ENCODE measurements at regions not wholly inside any gene's neighbourhood (a gene's known extent, or its start where the extent isn't known, plus 50 kb on each side); places are given as distances from the start of the nearest gene placed in this dataset.

DNA sequence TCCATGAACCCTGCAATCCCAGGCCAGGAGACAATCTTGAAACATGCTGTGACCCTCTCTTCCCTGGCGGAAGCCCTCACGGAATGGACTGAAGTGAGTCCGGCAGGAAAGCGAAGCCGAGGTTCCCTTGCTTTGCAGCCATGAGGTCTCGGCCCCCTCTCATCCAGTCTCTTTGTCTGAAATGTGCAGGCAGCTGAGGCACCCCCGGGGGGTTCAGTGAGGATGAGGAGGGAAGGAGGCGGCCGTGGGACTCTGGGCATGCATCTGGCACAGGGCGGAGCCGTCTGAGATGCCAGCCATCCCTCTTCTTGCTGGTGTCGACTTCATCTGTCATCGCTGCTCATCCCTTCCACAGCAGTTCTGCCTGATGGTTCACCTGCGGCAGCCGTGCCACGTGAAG is 1485.7 kb downstream of the BRD1 start:
- H3K4me3 ChIP-seq (ENCODE audit: low read depth, low read length), result no peak overlapping the region
- TF ChIP-seq, protein P1, sequence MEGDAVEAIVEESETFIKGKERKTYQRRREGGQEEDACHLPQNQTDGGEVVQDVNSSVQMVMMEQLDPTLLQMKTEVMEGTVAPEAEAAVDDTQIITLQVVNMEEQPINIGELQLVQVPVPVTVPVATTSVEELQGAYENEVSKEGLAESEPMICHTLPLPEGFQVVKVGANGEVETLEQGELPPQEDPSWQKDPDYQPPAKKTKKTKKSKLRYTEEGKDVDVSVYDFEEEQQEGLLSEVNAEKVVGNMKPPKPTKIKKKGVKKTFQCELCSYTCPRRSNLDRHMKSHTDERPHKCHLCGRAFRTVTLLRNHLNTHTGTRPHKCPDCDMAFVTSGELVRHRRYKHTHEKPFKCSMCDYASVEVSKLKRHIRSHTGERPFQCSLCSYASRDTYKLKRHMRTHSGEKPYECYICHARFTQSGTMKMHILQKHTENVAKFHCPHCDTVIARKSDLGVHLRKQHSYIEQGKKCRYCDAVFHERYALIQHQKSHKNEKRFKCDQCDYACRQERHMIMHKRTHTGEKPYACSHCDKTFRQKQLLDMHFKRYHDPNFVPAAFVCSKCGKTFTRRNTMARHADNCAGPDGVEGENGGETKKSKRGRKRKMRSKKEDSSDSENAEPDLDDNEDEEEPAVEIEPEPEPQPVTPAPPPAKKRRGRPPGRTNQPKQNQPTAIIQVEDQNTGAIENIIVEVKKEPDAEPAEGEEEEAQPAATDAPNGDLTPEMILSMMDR (conservative IDR thresholded peaks at IDR 0.05; ENCODE audit: low read depth, low read length), result no peak
- no peak for DNase-seq (ENCODE audit: low read depth)

DNA sequence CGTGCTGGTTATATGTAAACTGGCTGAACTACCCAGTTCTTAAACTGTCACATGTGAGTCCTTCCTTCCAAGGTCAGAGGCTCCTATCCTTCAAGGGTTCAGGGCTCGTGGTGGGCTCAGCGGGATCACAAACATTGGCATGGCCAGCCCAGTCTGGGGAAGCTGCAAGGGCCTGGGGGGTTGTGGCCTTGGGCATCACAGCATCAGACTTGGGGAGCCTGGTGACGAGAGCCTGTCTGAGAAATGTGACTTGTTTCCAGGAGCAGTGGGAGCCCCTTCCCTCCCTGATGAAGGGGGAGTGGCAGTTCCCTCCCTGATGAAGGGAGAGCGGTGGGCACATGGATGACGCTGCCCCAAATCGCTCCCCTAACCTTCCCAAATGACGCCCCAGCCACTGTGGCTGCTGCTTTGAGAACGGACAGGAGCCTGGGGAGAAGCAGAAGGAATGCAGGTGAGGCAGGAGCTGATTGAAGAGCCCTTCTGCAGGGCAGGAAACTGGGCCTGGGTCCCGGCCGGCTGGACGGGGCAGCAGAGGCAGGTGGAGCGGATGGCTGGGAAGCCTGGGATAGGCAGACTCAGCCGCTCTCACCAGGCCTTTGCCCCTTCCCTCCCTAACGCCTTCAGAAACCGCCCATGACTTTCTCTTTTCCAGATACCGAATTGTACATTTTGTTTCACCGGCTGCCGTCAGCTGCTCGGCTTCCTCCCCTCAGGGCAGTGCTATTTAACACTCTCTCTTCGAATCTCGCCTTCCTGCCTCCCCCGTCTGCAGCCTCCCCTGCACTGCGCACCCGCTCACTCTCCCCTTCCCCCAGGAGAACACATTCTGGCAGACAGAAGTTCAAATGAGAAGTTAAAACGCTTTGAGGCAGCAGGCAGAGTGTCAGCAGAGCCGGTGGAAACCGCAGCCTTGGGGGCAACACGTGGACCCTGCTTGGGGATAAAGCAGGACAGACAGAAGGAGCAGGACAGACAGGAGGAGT is 1486.7 kb downstream of the BRD1 start:
- TF ChIP-seq, protein P1 (conservative IDR thresholded peaks at IDR 0.05; ENCODE audit: low read depth, low read length), result no peak
- DNase-seq (ENCODE audit: low read depth), result no peak

DNA sequence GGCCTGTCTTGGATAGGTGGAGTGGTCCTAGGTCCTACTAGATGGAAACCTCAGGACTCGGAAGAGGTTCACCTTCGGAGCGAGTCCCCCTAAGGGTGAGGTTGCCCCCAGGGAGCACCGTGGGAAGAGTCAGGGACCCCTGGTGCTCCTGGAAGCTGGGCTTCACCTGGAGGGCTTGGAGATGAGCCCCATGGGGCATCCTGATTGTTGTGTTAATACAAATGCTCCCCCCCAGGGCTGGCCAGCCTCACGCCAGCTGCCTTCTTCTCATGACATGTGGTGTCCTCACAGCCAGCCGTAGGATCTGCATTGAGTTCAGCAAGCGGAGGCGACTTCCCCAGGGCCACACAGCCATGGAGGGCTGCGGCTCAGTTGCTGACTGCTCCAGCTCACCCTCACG is 1487.5 kb downstream of the BRD1 start:
- TF ChIP-seq, protein P1 (conservative IDR thresholded peaks at IDR 0.05; ENCODE audit: low read depth, low read length), result no peak
- no peak overlapping the region for H3K4me3 ChIP-seq (ENCODE audit: low read depth, low read length)
- DNase-seq (ENCODE audit: low read depth), result no peak

More for the DNA sequence above, 1486.7 kb downstream of the BRD1 start:
- no peak overlapping the region for H3K4me3 ChIP-seq (ENCODE audit: low read depth, low read length)

DNA sequence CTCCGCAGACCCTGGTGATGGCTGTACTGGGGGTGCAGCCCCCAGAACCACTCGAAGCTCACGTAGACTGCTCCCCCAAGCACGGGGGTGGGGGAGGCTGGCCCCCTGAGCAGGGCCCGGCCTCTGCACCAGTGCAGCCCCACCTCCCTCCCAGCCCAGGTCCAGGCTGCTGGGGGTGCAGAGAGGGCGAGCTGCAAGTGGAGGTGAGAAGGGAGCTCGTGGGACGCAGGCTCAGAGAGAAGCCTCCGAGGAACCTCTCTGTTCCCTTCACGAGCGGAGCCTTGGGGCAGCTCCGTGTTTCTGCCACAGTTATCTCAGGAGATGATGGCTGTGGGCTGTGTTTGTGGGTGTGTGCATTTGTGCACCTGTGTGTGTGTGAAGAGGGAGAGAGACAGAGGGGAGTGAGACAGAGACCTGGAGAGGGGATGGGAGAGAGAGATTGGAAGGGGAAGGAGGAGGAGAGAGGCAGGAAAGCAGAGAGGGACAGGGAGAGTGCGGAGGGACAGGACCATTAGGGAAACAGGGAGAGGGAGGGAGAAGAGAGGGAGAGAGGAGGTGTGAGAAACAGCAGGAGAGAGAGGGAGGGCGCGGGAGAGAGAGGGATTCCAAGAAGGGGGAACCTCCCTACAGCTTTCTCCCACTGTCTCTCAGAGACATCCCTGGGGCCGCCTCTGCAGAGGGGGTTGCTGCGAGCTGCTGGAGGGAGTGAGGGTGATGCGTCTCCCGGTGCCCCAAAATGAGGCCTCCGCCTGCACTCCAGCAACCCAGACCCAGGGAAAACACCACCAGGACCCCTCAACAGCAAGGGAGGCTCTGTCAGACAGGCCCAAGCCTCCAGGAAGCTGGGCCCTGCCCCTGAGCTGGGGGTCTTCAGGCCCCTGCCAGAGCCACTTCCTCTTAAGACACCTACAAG is 1488.6 kb downstream of the BRD1 start:
- TF ChIP-seq, protein P1 (conservative IDR thresholded peaks at IDR 0.05; ENCODE audit: low read depth, low read length), result no peak
- DNase-seq (ENCODE audit: low read depth), result no peak
- no peak overlapping the region for H3K4me3 ChIP-seq (ENCODE audit: low read depth, low read length)

DNA sequence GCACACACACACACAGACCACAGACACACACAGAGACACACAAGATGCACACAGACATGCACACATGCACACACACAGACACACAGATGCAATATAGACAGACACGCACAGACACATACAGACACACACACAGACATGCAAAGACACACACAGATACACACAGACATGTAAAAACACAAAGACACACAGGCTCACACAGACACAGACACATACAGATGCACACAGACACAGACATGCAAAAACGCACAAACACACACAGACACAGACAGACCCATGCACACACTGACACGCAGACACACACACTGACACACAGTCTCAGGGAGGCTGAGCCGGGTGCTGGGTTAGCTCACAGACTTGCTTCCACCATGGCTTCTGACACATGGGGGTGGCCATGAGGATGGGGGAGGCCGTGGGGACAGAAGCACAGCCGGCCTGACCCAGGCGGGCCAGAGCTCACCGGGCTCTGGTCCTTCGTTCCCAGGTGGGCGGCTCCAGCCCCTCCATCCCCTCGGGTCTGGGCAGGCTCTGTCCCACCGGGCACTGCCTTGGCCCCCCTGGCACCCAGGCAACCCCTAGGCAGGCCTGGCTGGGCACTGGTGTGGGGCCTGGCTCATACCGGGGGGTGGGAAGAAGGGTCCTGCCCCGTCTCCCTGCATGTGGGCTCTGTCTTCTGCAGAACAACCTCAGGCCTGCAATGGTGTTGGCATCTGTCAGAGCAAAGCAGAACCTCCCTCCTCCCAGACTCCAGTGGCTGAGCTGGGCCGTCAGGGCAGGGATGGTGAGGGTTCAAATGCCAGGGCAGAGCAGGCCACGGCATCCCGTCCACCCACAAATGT is 1489.5 kb downstream of the BRD1 start:
- H3K4me3 ChIP-seq (ENCODE audit: low read depth, low read length), result no peak overlapping the region
- TF ChIP-seq, protein P1 (conservative IDR thresholded peaks at IDR 0.05; ENCODE audit: low read depth, low read length), result no peak
- DNase-seq (ENCODE audit: low read depth), result no peak

DNA sequence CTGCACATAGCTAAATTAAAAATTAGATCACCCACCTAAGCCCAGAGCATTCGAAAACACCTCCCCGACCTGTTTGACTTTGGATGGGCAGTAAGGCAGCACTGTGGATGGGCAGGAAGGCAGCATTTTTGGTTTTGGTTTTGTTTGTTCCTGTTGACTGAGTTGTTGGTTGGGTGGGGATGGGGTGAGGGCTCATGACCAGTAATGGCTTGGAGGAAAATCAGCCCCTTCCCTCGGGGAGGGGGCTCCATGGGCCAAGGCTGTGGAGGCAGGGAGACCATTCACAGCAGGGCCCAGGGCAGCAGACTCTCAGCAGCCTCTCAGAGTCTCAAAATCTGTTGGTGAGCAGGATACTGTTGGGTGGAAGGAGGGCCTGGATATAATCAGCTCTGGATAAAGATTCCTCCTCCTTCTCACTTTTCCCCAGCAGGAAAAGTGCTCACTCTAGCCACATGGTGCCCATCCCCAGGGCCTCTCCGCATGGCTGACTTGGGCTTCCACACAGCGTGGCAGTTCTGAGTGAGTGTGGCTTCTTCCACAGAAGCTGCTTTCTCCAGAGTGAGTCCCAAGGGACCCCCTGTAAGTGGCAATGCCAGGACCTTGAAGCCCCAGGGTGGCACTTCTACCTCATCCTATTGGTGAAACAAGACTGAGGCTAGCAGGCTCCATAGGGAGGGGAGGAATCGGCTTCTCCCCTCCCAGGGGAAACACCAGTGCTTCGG is 1491.2 kb downstream of the BRD1 start:
- H3K4me3 ChIP-seq (ENCODE audit: low read depth, low read length), result no peak overlapping the region
- DNase-seq (ENCODE audit: low read depth), result no peak
- TF ChIP-seq, protein P1 (conservative IDR thresholded peaks at IDR 0.05; ENCODE audit: low read depth, low read length), result no peak
